ENCODE measurements at regions not wholly inside any gene's neighbourhood (a gene's known extent, or its start where the extent isn't known, plus 50 kb on each side); places are given as distances from the start of the nearest gene placed in this dataset.

DNA sequence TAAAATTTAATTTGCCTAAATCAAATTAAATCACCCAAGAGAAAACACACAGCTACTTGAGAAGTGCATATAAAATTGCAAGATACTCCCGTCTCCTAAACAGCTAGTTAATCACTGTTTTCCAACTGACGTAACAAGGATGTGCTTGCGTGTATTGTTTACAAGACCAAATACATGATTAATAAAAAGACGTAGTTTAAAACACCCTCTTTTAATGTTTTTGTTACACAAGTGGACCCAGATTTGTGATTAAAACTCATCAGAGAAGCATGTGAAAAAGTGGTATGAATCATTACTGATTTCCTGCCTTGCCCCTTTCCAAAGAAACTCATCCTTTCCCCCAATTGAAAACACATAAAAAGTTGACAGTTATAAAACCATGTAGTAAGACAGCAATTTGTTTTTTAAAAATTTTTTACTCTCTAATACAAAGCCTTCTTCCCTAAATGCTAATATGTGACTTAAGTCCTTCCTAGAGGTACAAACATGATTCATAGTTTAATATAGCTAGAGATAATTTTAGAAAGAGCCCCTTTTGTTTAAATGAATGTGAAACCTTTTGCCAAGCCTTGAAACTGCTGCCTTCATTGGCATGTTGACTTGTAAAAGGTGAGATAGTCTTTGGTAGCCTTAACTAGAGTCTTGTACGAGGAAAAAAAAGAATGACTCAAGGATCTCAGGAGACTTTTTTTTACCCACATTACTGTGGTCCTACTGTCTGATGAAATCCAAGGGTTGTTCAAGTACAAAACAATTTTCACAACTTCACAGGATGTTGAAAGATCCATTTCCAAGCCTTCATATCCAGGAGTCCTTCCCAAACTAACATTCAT lies 61.4 kb upstream of the FST start:
- ChIA-PET POLR2A (ENCODE audit: unreplicated experiment) (no interaction called here), CTCF (interaction anchor here (0.9 to 1.3 kb wide), 3 partner anchors 53 to 157 kb away, joined by 3 to 13 read pairs (median 4); no protein-coding TSS in a partner anchor)
- H3K79me2 ChIP-seq (ENCODE audit: low read length): no peaks in the 10 kb centered on the region
- H3K27me3 ChIP-seq (ENCODE audit: low read length): no peaks in the 10 kb centered on the region
- H3K4me1 ChIP-seq (ENCODE audit: insufficient read depth, low read length): peaks cover 60% of the 10 kb centered on the region
- TF ChIP-seq, protein P1, sequence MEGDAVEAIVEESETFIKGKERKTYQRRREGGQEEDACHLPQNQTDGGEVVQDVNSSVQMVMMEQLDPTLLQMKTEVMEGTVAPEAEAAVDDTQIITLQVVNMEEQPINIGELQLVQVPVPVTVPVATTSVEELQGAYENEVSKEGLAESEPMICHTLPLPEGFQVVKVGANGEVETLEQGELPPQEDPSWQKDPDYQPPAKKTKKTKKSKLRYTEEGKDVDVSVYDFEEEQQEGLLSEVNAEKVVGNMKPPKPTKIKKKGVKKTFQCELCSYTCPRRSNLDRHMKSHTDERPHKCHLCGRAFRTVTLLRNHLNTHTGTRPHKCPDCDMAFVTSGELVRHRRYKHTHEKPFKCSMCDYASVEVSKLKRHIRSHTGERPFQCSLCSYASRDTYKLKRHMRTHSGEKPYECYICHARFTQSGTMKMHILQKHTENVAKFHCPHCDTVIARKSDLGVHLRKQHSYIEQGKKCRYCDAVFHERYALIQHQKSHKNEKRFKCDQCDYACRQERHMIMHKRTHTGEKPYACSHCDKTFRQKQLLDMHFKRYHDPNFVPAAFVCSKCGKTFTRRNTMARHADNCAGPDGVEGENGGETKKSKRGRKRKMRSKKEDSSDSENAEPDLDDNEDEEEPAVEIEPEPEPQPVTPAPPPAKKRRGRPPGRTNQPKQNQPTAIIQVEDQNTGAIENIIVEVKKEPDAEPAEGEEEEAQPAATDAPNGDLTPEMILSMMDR (conservative IDR thresholded peaks at IDR 0.05; ENCODE audit: low read depth, low read length): no peak
- no peak for TF ChIP-seq EZH2phosphoT487 (IDR thresholded peaks at IDR 0.05; ENCODE audit: borderline replicate concordance, low read length)
- no peak for TF ChIP-seq EZH2 (IDR thresholded peaks at IDR 0.05; ENCODE audit: low read length, unreplicated experiment)
- H3K4me2 ChIP-seq (ENCODE audit: low read length): peak overlapping the region; percentile 60
- peak overlapping the region; percentile 97 for H3K9ac ChIP-seq (ENCODE audit: low read length)
- H3K27ac ChIP-seq (ENCODE audit: low read length): peak overlapping the region; percentile 100
- intact Hi-C loops (cut with micrococcal nuclease): loop anchor here (1.0 kb wide), 1 partner anchor 57 kb away; no protein-coding TSS in a partner anchor
- no TSS peak for BruUV-seq (replicated peaks)
- no peaks in the 10 kb centered on the region for H3K36me3 ChIP-seq (ENCODE audit: low read depth, low read length)
- peak; percentile 91 for DNase-seq
- no peaks in the 10 kb centered on the region for H3K9me2 ChIP-seq (replicated peaks; ENCODE audit: low read length)
- no peaks in the 10 kb centered on the region for H4K20me1 ChIP-seq (ENCODE audit: low read length)
- ATAC-seq: peak; percentile 72
- peaks cover 3% of the 10 kb centered on the region for H3F3A ChIP-seq (ENCODE audit: low read length, unreplicated experiment)
- H3K4me3 ChIP-seq (ENCODE audit: low read length): no peak overlapping the region
- no peaks in the 10 kb centered on the region for H3K9me3 ChIP-seq (ENCODE audit: low read length)
- H2AFZ ChIP-seq (ENCODE audit: low read length): no peak overlapping the region

DNA sequence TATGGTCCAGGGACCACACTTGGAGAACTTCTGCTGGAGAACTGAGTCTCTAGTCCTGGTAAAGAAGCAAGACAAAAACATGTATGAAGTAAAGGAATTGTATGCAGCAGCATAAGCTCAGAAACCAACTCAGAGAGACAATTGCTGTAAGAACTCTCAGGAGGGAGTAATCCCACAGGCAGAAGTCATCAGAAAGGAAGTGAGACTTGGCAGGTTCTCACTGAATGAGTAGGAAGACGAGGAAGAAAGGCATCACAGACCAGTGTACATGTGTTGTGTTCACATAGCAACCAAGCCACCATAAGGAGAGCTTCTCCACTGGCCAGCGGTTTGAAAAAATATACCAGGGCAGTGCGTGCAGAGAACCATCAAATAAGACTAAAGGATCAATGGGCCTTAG lies 57.9 kb upstream of the FST start:
- peak; percentile 53 for DNase-seq
- Histone ChIP-seq H3K4me3 (ENCODE audit: low read length) (no peak overlapping the region), H3K36me3 (ENCODE audit: low read depth, low read length) (no peaks in the 10 kb centered on the region), H3K27me3 (ENCODE audit: low read length) (no peaks in the 10 kb centered on the region), H3K9me3 (ENCODE audit: low read length) (no peaks in the 10 kb centered on the region), H3K79me2 (ENCODE audit: low read length) (no peaks in the 10 kb centered on the region), H3K9me2 (replicated peaks; ENCODE audit: low read length) (no peaks in the 10 kb centered on the region), H3K9ac (ENCODE audit: low read length) (peak overlapping the region; percentile 97), H3K27ac (ENCODE audit: low read length) (peak overlapping the region; percentile 100), H4K20me1 (ENCODE audit: low read length) (no peaks in the 10 kb centered on the region), H3F3A (ENCODE audit: low read length, unreplicated experiment) (peaks cover 3% of the 10 kb centered on the region), H2AFZ (ENCODE audit: low read length) (no peak overlapping the region), H3K4me1 (ENCODE audit: insufficient read depth, low read length) (peaks cover 87% of the 10 kb centered on the region), H3K4me2 (ENCODE audit: low read length) (no peak overlapping the region)
- POLR2A ChIA-PET (ENCODE audit: unreplicated experiment): interaction anchor here (0.5 kb wide), 1 partner anchor 54 kb away, joined by 3 read pairs; no protein-coding TSS in a partner anchor
- CTCF ChIA-PET: no interaction called here
- BruUV-seq (replicated peaks): no TSS peak
- no peak for ATAC-seq
- TF ChIP-seq EZH2 (IDR thresholded peaks at IDR 0.05; ENCODE audit: low read length, unreplicated experiment): no peak
- TF ChIP-seq, protein P1 (conservative IDR thresholded peaks at IDR 0.05; ENCODE audit: low read depth, low read length): no peak
- TF ChIP-seq EZH2phosphoT487 (IDR thresholded peaks at IDR 0.05; ENCODE audit: borderline replicate concordance, low read length): no peak
- intact Hi-C loops (cut with micrococcal nuclease): no loop called here

DNA sequence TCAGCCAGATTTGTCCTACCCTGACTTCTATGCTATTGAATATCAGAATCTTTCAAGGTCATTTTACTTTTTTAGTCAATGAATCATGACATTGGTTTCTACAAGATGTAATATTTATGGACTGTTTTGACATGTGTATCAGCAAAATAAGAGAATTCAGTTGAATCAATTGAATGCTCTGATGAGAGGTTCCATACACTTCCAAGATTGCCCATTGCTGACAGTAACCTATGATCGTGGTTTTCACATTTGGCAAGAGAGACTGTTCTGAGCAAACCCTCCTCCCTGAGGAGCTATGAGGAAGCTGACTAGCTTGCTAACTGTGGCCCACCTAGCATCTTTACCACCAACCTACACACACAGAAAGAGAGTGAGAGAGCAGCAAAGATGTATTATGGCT lies 56.7 kb upstream of the FST start:
- no peaks in the 10 kb centered on the region for H3K9me2 ChIP-seq (replicated peaks; ENCODE audit: low read length)
- 0 out of 2 replicates have a peak overlapping the region, but pooled peaks have one; percentile 48 for H3K4me2 ChIP-seq (ENCODE audit: low read length)
- DNase-seq (peak; percentile 40), ATAC-seq (no peak)
- no peaks in the 10 kb centered on the region for H3K27me3 ChIP-seq (ENCODE audit: low read length)
- ChIA-PET POLR2A (ENCODE audit: unreplicated experiment) (interaction anchor here (1.2 kb wide), 1 partner anchor 68 kb away, joined by 5 read pairs; no protein-coding TSS in a partner anchor), CTCF (no interaction called here)
- H3K27ac ChIP-seq (ENCODE audit: low read length): peak overlapping the region; percentile 100
- no peaks in the 10 kb centered on the region for H3K36me3 ChIP-seq (ENCODE audit: low read depth, low read length)
- peaks cover 3% of the 10 kb centered on the region for H3F3A ChIP-seq (ENCODE audit: low read length, unreplicated experiment)
- peaks cover 76% of the 10 kb centered on the region for H3K4me1 ChIP-seq (ENCODE audit: insufficient read depth, low read length)
- H3K79me2 ChIP-seq (ENCODE audit: low read length): no peaks in the 10 kb centered on the region
- no peaks in the 10 kb centered on the region for H3K9me3 ChIP-seq (ENCODE audit: low read length)
- BruUV-seq (replicated peaks): no TSS peak
- H3K9ac ChIP-seq (ENCODE audit: low read length): peak overlapping the region; percentile 97
- no peaks in the 10 kb centered on the region for H4K20me1 ChIP-seq (ENCODE audit: low read length)
- no peak for TF ChIP-seq EZH2 (IDR thresholded peaks at IDR 0.05; ENCODE audit: low read length, unreplicated experiment)
- TF ChIP-seq, protein P1 (conservative IDR thresholded peaks at IDR 0.05; ENCODE audit: low read depth, low read length): no peak
- TF ChIP-seq EZH2phosphoT487 (IDR thresholded peaks at IDR 0.05; ENCODE audit: borderline replicate concordance, low read length): no peak
- no peak overlapping the region for H3K4me3 ChIP-seq (ENCODE audit: low read length)
- intact Hi-C loops (cut with micrococcal nuclease): no loop called here
- H2AFZ ChIP-seq (ENCODE audit: low read length): no peak overlapping the region

Measured in PC-3 (cell line).